ENCODE measurements at regions not wholly inside any gene's neighbourhood (a gene's known extent, or its start where the extent isn't known, plus 50 kb on each side); places are given as distances from the start of the nearest gene placed in this dataset.

DNA sequence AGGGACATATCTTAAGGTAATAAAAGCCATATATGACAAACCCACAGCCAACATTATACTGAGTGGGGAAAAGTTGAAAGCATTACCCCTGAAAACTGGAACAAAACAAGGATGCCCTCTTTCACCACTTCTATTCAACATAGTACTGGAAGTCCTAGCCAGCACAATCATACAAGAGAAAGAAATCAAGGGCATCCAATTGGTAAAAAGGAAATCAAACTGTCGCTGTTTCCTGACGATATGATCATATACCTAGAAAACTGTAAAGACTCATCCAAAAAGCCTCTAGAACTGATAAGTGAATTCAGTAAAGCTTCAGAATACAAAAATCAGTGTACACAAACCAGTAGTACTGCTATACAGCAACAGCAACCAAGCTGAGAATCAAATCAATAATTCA lies 53.8 kb upstream of the PSME4 start:
- Histone ChIP-seq H3K27ac (no peak overlapping the region), H3K9ac (ENCODE audit: low read depth in 2 of 2, low read length in 2 of 2) (no peak overlapping the region), H3K4me3 (no peak overlapping the region), H3K36me3 (no peaks in the 10 kb centered on the region), H3K4me1 (no peaks in the 10 kb centered on the region), H3K9me3 (no peaks in the 10 kb centered on the region), H3K27me3 (no peaks in the 10 kb centered on the region)
- TF ChIP-seq, protein P1, sequence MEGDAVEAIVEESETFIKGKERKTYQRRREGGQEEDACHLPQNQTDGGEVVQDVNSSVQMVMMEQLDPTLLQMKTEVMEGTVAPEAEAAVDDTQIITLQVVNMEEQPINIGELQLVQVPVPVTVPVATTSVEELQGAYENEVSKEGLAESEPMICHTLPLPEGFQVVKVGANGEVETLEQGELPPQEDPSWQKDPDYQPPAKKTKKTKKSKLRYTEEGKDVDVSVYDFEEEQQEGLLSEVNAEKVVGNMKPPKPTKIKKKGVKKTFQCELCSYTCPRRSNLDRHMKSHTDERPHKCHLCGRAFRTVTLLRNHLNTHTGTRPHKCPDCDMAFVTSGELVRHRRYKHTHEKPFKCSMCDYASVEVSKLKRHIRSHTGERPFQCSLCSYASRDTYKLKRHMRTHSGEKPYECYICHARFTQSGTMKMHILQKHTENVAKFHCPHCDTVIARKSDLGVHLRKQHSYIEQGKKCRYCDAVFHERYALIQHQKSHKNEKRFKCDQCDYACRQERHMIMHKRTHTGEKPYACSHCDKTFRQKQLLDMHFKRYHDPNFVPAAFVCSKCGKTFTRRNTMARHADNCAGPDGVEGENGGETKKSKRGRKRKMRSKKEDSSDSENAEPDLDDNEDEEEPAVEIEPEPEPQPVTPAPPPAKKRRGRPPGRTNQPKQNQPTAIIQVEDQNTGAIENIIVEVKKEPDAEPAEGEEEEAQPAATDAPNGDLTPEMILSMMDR (IDR thresholded peaks at IDR 0.05) = no peak
- intact Hi-C loops (cut with DNase I) = no loop called here
- DNase-seq = no peak

DNA sequence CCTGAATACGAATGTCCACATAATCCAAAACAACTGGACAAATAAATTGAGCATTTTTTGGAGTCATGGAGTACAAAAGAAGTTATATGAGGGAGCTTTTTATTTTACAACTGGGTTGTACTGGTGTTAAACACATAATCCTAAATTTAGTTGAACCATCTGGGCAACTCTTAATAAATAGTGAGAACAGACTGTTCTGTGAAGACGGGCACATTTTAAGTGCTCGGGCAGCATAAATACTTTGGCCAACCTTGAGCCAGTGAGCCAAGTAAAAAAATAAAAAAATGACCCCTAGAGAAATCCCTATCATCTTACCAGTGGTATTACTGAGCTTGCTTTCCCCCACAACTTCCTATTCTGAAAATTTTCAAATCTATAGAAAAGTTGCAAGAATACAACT lies 50.9 kb upstream of the PSME4 start:
- no peaks in the 10 kb centered on the region for H3K27me3 ChIP-seq
- no peak overlapping the region for H3K27ac ChIP-seq
- H3K9me3 ChIP-seq = no peaks in the 10 kb centered on the region
- intact Hi-C loops (cut with DNase I) = no loop called here
- TF ChIP-seq, protein P1 (IDR thresholded peaks at IDR 0.05) = no peak
- DNase-seq = no peak
- no peaks in the 10 kb centered on the region for H3K4me1 ChIP-seq
- no peak overlapping the region for H3K9ac ChIP-seq (ENCODE audit: low read depth in 2 of 2, low read length in 2 of 2)
- no peaks in the 10 kb centered on the region for H3K36me3 ChIP-seq
- H3K4me3 ChIP-seq = no peak overlapping the region

DNA sequence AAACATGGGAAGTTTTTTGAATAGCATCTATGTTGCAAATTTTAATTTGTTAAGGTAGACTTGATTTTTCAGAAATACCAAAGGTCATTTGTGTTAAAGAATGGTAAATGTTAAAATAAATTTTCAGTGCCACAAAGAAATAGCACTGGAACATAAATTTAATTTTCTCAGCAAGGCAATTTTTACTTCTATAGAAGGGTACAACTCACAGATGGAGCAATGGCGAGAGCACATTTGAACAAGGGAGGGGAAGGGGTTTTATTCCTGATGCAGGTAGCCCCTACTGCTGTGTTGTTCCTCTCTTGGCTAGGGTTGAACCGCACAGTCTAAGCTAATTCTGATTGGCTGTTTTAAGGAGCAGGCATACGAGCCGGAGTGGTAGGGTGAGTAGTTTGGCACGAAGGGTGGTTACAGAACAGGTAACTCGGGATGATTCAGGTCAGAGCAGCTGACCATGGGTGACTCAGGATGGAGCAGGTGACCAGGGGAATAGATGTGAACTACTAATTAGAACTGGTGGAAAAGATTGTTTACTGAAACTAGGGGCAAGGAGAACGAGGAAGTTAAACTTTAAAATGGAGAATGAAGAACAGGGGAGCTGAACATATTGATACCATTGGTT lies 50.1 kb upstream of the PSME4 start:
- H3K4me3 ChIP-seq = no peak overlapping the region
- no peaks in the 10 kb centered on the region for H3K27me3 ChIP-seq
- no peaks in the 10 kb centered on the region for H3K36me3 ChIP-seq
- H3K9me3 ChIP-seq = no peaks in the 10 kb centered on the region
- TF ChIP-seq, protein P1 (IDR thresholded peaks at IDR 0.05) = no peak
- DNase-seq = no peak
- H3K4me1 ChIP-seq = no peaks in the 10 kb centered on the region
- H3K27ac ChIP-seq = no peak overlapping the region
- intact Hi-C loops (cut with DNase I) = no loop called here
- no peak overlapping the region for H3K9ac ChIP-seq (ENCODE audit: low read depth in 2 of 2, low read length in 2 of 2)
